ENCODE measurements at regions not wholly inside any gene's neighbourhood (a gene's known extent, or its start where the extent isn't known, plus 50 kb on each side); places are given as distances from the start of the nearest gene placed in this dataset.

GRCh38 chrX:15158350-15158735 is 111.5 kb downstream of the ASB9 start:
- no peaks in the 10 kb centered on the region for H3K27me3 ChIP-seq
- H3K4me1 ChIP-seq, result no peaks in the 10 kb centered on the region
- intact Hi-C loops (cut with DNase I), result no loop called here
- no peaks in the 10 kb centered on the region for H3K36me3 ChIP-seq
- no peak overlapping the region for H3K27ac ChIP-seq
- TF ChIP-seq CTCF (IDR thresholded peaks at IDR 0.05) (no peak), POLR2A (IDR thresholded peaks at IDR 0.05) (no peak)
- no peaks in the 10 kb centered on the region for H3K9me3 ChIP-seq
- 38% methylated on average over 1 of the region's 1 CpG for WGBS (ENCODE audit: insufficient coverage, low coverage, low lambda C conversion rate, missing lambda C conversion rate)
- no peak for DNase-seq
- no peak for ATAC-seq
- no peak overlapping the region for H3K4me3 ChIP-seq

GRCh38 chrX:15157624-15158023 is 112.3 kb downstream of the ASB9 start:
- Histone ChIP-seq H3K4me1 (no peaks in the 10 kb centered on the region), H3K27ac (no peak overlapping the region), H3K9me3 (no peaks in the 10 kb centered on the region), H3K4me3 (no peak overlapping the region), H3K27me3 (no peaks in the 10 kb centered on the region), H3K36me3 (no peaks in the 10 kb centered on the region)
- 71% methylated on average over 1 of the region's 2 CpGs for WGBS (ENCODE audit: insufficient coverage, low coverage, low lambda C conversion rate, missing lambda C conversion rate)
- DNase-seq (no peak), ATAC-seq (no peak)
- intact Hi-C loops (cut with DNase I), result no loop called here
- TF ChIP-seq CTCF (IDR thresholded peaks at IDR 0.05) (no peak), POLR2A (IDR thresholded peaks at IDR 0.05) (no peak)

- H3K4me3 ChIP-seq, result no peak overlapping the region
- TF ChIP-seq POLR2A (IDR thresholded peaks at IDR 0.05) (no peak), CTCF (IDR thresholded peaks at IDR 0.05) (no peak)
- peaks cover 0 to 5% of the 10 kb centered on the region in 2 donors for H3K27me3 ChIP-seq
- DNase-seq, result no peak
- H3K27ac ChIP-seq, result no peak overlapping the region
- intact Hi-C loops (cut with DNase I), result no loop called here
- no peak for ATAC-seq
- no peaks in the 10 kb centered on the region for H3K9me3 ChIP-seq
- H3K36me3 ChIP-seq, result no peaks in the 10 kb centered on the region
- no peaks in the 10 kb centered on the region for H3K4me1 ChIP-seq
- WGBS (ENCODE audit: insufficient coverage, low coverage, low lambda C conversion rate, missing lambda C conversion rate), result 32% methylated on average over 4 of the region's 4 CpGs
Measured at GRCh38 chrX:15151267-15152186, 118.4 kb downstream of the ASB9 start.

GRCh38 chrX:15150586-15150985 is 119.3 kb downstream of the ASB9 start:
- no peaks in the 10 kb centered on the region for H3K4me1 ChIP-seq
- no peak for ATAC-seq
- no peaks in the 10 kb centered on the region for H3K36me3 ChIP-seq
- no peaks in the 10 kb centered on the region for H3K9me3 ChIP-seq
- H3K4me3 ChIP-seq, result no peak overlapping the region
- peaks cover 0 to 5% of the 10 kb centered on the region in 2 donors for H3K27me3 ChIP-seq
- DNase-seq, result no peak
- 77% methylated on average over 1 of the region's 1 CpG for WGBS (ENCODE audit: insufficient coverage, low coverage, low lambda C conversion rate, missing lambda C conversion rate)
- TF ChIP-seq POLR2A (IDR thresholded peaks at IDR 0.05), result no peak
- TF ChIP-seq CTCF (IDR thresholded peaks at IDR 0.05), result no peak
- no peak overlapping the region for H3K27ac ChIP-seq
- intact Hi-C loops (cut with DNase I), result no loop called here

Measured in right lobe of liver (tissue), 6 donors.